ENCODE measurements at regions not wholly inside any gene's neighbourhood (a gene's known extent, or its start where the extent isn't known, plus 50 kb on each side); places are given as distances from the start of the nearest gene placed in this dataset.

DNA sequence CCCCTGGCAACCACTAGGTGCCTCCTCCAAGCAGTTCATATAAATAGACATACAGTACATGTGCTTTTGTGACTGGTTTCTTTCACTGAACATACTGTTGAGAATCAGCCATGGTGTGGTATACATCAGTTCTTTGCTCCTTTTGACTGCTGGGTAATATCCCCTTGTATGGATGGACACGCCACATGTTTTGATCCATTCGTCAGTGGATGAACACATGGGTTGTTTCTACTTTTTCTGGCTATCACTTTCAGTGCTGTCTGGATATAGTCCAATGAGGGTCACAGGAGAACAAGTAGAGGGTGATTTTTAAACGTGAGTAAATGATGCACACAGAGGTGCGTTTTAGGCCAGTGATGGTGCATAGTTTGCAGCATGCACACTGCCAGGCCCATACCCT is 183.9 kb downstream of the FOXA2 start:
- no peak for TF ChIP-seq POLR2A (IDR thresholded peaks at IDR 0.05; ENCODE audit: low read length)
- TF ChIP-seq GATA1 (IDR thresholded peaks at IDR 0.05; ENCODE audit: low read depth, low read length): no peak

Data from erythroblast (primary cell).